ENCODE measurements at regions not wholly inside any gene's neighbourhood (a gene's known extent, or its start where the extent isn't known, plus 50 kb on each side); places are given as distances from the start of the nearest gene placed in this dataset.

DNA sequence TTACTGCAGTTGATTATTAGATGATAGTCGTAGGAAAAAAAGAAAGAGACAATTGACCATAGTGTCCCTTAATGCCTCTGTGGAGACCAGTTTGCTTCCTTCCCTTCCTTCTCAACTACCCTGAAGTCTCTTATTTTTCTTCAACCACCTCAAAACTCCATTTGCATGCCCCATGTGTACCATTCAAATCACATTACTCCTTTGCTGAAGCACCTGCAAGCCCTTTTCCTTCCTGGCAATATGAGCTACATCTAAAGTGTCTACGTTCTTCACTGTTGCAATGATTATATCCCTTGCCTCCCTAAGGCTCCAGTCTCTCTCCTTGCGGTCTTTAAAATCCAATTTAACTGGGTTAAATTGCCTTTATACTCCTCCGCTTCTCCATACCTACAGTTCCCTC, 867.4 kb upstream of the API5 start:
- H3K4me1 ChIP-seq = no peaks in the 10 kb centered on the region
- no peak overlapping the region for H3K27ac ChIP-seq
- DNase-seq (ENCODE audit: low spot score in 2 of 2) = no peak
- no peaks in the 10 kb centered on the region for H3K9me3 ChIP-seq
- intact Hi-C loops (cut with DNase I; ENCODE audit: low total_unique reads) = no loop called here
- TF ChIP-seq POLR2A (IDR thresholded peaks at IDR 0.05) (no peak), POLR2AphosphoS5 (IDR thresholded peaks at IDR 0.05) (no peak)
- TF ChIP-seq, protein P1, sequence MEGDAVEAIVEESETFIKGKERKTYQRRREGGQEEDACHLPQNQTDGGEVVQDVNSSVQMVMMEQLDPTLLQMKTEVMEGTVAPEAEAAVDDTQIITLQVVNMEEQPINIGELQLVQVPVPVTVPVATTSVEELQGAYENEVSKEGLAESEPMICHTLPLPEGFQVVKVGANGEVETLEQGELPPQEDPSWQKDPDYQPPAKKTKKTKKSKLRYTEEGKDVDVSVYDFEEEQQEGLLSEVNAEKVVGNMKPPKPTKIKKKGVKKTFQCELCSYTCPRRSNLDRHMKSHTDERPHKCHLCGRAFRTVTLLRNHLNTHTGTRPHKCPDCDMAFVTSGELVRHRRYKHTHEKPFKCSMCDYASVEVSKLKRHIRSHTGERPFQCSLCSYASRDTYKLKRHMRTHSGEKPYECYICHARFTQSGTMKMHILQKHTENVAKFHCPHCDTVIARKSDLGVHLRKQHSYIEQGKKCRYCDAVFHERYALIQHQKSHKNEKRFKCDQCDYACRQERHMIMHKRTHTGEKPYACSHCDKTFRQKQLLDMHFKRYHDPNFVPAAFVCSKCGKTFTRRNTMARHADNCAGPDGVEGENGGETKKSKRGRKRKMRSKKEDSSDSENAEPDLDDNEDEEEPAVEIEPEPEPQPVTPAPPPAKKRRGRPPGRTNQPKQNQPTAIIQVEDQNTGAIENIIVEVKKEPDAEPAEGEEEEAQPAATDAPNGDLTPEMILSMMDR (IDR thresholded peaks at IDR 0.05) = no peak
- H3K36me3 ChIP-seq = no peaks in the 10 kb centered on the region
- no peaks in the 10 kb centered on the region for H3K27me3 ChIP-seq
- no peak overlapping the region for H3K4me3 ChIP-seq

DNA sequence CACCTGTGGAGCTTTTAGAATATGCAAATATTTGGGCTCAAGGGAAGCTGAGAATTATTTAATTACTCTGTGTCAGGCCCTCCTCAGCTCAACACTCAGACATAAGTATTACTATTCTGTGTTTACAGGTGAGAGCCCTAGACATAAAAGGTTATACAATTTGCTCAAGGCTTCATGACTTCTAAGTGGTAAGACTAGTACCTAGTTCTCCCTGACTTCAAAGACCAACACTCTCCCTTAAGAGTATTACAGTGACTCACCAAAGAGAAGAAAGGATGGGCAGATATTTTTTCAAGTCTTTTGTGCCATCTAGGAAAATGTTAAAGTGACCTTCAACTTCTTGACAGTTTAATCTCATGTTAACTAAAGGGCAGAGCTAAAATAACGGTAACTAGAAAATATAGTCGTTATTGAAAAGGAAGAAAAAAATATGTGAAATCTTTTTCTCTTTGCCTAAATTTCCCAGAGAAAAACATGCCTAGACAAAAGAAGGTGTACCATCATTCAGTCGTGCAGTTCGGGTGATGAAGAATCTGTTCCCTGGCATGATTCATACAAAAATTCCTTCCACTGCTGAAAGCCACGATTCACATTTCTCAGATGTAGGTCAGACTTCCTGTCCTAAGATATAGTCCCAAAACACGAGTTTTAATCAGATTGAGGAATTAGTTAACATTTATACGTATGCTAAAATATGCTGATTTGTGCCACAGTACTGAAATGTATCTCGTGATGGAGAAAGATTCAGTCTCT, 849.1 kb upstream of the API5 start:
- H3K4me3 ChIP-seq = no peak overlapping the region
- no peak for TF ChIP-seq POLR2A (IDR thresholded peaks at IDR 0.05)
- no peaks in the 10 kb centered on the region for H3K27me3 ChIP-seq
- H3K36me3 ChIP-seq = no peaks in the 10 kb centered on the region
- no peaks in the 10 kb centered on the region for H3K9me3 ChIP-seq
- no peak for DNase-seq (ENCODE audit: low spot score in 2 of 2)
- H3K4me1 ChIP-seq = no peaks in the 10 kb centered on the region
- intact Hi-C loops (cut with DNase I; ENCODE audit: low total_unique reads) = no loop called here
- no peak overlapping the region for H3K27ac ChIP-seq

DNA sequence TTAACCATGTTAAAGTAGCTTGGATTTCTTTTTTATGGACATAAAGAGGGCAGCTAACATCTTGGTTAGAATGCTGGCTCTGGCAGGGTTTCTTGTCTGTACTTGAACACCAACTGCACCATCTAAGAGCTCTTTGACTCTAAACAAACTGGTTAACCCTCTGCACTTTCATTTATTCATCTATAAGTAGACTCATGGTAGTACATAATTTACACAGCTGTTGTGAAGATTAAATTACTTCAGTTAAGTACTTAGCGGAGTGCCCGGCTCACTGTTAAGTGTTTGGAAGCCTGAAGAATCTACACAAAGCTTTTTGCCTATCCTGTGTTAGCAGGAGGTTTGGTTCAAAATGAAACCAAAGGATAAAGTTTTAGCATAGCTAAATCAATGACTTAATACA, 846.2 kb upstream of the API5 start:
- H3K27me3 ChIP-seq = no peaks in the 10 kb centered on the region
- DNase-seq (ENCODE audit: low spot score in 2 of 2) = no peak
- H3K4me1 ChIP-seq = no peaks in the 10 kb centered on the region
- no peaks in the 10 kb centered on the region for H3K9me3 ChIP-seq
- no peak overlapping the region for H3K27ac ChIP-seq
- H3K36me3 ChIP-seq = no peaks in the 10 kb centered on the region
- intact Hi-C loops (cut with DNase I; ENCODE audit: low total_unique reads) = no loop called here
- H3K4me3 ChIP-seq = no peak overlapping the region
- TF ChIP-seq, protein P1 (IDR thresholded peaks at IDR 0.05) = no peak
- TF ChIP-seq POLR2A (IDR thresholded peaks at IDR 0.05) (no peak), POLR2AphosphoS5 (IDR thresholded peaks at IDR 0.05) (no peak)

DNA sequence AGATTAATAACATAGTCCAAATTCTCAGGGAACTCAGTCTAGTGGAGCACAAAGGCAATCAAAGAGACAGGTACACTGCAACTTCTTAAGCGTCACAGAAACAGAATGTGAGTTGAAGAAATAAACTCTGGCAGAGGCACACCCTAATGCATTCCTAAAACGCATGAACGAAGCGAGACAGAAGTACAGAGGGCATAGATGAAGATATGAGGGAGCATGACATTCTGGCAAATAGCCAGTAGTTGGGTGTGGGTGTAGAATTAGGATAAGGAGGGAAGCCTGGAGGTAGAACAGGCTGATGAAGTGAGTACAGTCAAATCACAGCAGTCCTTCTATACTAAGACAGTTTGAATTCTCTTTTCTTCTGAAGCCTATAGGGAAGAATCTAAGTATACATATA, 838.7 kb upstream of the API5 start:
- intact Hi-C loops (cut with DNase I; ENCODE audit: low total_unique reads) = no loop called here
- Histone ChIP-seq H3K27me3 (no peaks in the 10 kb centered on the region), H3K4me3 (no peak overlapping the region), H3K27ac (no peak overlapping the region), H3K36me3 (no peaks in the 10 kb centered on the region), H3K9me3 (no peaks in the 10 kb centered on the region), H3K4me1 (no peaks in the 10 kb centered on the region)
- no peak for TF ChIP-seq POLR2A (IDR thresholded peaks at IDR 0.05)
- TF ChIP-seq POLR2AphosphoS5 (IDR thresholded peaks at IDR 0.05) = no peak
- TF ChIP-seq, protein P1 (IDR thresholded peaks at IDR 0.05) = no peak
- no peak for DNase-seq (ENCODE audit: low spot score in 2 of 2)

DNA sequence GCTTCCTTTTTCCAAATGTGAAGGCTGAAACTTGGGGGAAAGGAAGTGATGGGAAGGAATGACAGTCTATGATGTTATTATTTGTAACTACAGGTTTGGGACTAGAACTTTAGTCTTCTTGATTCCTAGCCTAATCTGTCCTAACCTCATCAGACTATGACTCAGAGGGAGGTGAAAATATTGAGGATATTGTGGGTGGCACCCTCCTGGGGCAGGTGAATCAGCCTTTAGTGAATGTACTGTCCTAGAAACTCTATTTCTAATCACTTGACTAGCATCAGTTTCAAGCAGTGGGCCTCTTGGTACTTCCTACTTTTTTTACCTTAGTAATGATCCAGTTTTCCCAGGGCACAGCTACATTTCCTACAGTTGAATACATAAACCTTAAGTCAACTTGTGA, 829.0 kb upstream of the API5 start:
- Histone ChIP-seq H3K9me3 (peaks cover 0 to 4% of the 10 kb centered on the region in 2 donors), H3K27me3 (no peaks in the 10 kb centered on the region), H3K4me3 (no peak overlapping the region), H3K4me1 (no peaks in the 10 kb centered on the region), H3K36me3 (no peaks in the 10 kb centered on the region), H3K27ac (no peak overlapping the region)
- no peak for DNase-seq (ENCODE audit: low spot score in 2 of 2)
- intact Hi-C loops (cut with DNase I; ENCODE audit: low total_unique reads) = no loop called here
- TF ChIP-seq POLR2A (IDR thresholded peaks at IDR 0.05) = no peak
- TF ChIP-seq POLR2AphosphoS5 (IDR thresholded peaks at IDR 0.05) = no peak
- TF ChIP-seq, protein P1 (IDR thresholded peaks at IDR 0.05) = no peak
